Epithelial cell of esophagus (primary cell): ENCODE measurements at regions not wholly inside any gene's neighbourhood (a gene's known extent, or its start where the extent isn't known, plus 50 kb on each side); places are given as distances from the start of the nearest gene placed in this dataset.
A peak's percentile ranks its signal among the peaks of the same experiment; 100 is the strongest.

ENCODE experiments used
- DNase-seq: peaks from one replicate; pipeline ENCODE4 v3.0.0; 2010; ENCODE audit warnings: low read depth
- H3K4me3 ChIP-seq: 2 replicates; pipeline ENCODE4 v1.5.1; 2011; ENCODE audit warnings: mild to moderate bottlenecking, low read length, control low read depth
- CTCF ChIP-seq: IDR thresholded peaks from 2 replicates; pipeline ENCODE4 v1.5.1; 2011; ENCODE audit warnings: low read depth, mild to moderate bottlenecking, low read length, control low read depth, inconsistent platforms; ENCODE audit not compliant: insufficient read depth; ENCODE audit errors: missing control alignments

GRCh38 chr9:20117986-20118385 is 329.1 kb upstream of the SLC24A2 start:
- DNase-seq: no peak
- no peak overlapping the region for H3K4me3 ChIP-seq
- TF ChIP-seq CTCF: no peak

- H3K4me3 ChIP-seq: no peak overlapping the region
- TF ChIP-seq CTCF: no peak
- DNase-seq: no peak
Observed at GRCh38 chr9:20117482-20117881, 328.6 kb upstream of the SLC24A2 start.

GRCh38 chr9:20114974-20115373 is 326.1 kb upstream of the SLC24A2 start:
- DNase-seq: no peak
- no peak for TF ChIP-seq CTCF
- H3K4me3 ChIP-seq: no peak overlapping the region

- no peak overlapping the region for H3K4me3 ChIP-seq
- no peak for TF ChIP-seq CTCF
- peak; percentile 9 for DNase-seq
Observed at GRCh38 chr9:20112205-20112783, 323.5 kb upstream of the SLC24A2 start.

- TF ChIP-seq CTCF: no peak
Observed at GRCh38 chr9:20111173-20111843, 322.5 kb upstream of the SLC24A2 start.

GRCh38 chr9:20095430-20096092 is 306.7 kb upstream of the SLC24A2 start:
- H3K4me3 ChIP-seq: no peak overlapping the region
- TF ChIP-seq CTCF: no peak
- DNase-seq: no peak

More at GRCh38 chr9:20111173-20111843, 322.5 kb upstream of the SLC24A2 start:
- no peak overlapping the region for H3K4me3 ChIP-seq
- no peak for DNase-seq
